CD14-positive monocyte (primary cell): ENCODE measurements at regions not wholly inside any gene's neighbourhood (a gene's known extent, or its start where the extent isn't known, plus 50 kb on each side); places are given as distances from the start of the nearest gene placed in this dataset.

Source experiments
- DNase-seq, 3 donors: peaks; one replicate each; pipeline ENCODE4 v3.0.0-alpha.2; 2011 to 2022
- H2AFZ ChIP-seq: 2 replicates; pipeline ENCODE4 v1.6.0; 2012; ENCODE audit warnings: mild to moderate bottlenecking, low read depth, low read length, inconsistent platforms; ENCODE audit not compliant: insufficient read depth, poor library complexity, severe bottlenecking
- H3K27ac ChIP-seq, 2 donors: 1 replicate in 1 of 2; 2 replicates in 1 of 2; pipeline ENCODE4 v1.5.1; 2012 to 2013; ENCODE audit warnings: low read length in 2 of 2, control low read depth in 1 of 2, inconsistent platforms in 1 of 2, low read depth in 1 of 2, mild to moderate bottlenecking in 1 of 2
- H3K27me3 ChIP-seq, 2 donors: one replicate each; pipeline versions ENCODE4 v1.6.0 to v1.6.1; 2011 to 2013; ENCODE audit warnings: low read length in 2 of 2; ENCODE audit not compliant: control insufficient read depth in 2 of 2, insufficient read depth in 2 of 2
- H3K36me3 ChIP-seq, 2 donors: replicated peaks in 1 of 2; 1 replicate in 1 of 2; 2 replicates in 1 of 2; pipeline versions ENCODE4 v1.5.1 to v1.6.1; 2012 to 2013; ENCODE audit warnings: low read length in 2 of 2, control low read depth in 1 of 2, inconsistent platforms in 1 of 2, mild to moderate bottlenecking in 1 of 2; ENCODE audit not compliant: insufficient read depth in 2 of 2, control insufficient read depth in 1 of 2
- H3K4me1 ChIP-seq, 2 donors: 1 replicate in 1 of 2; 2 replicates in 1 of 2; pipeline versions ENCODE4 v1.5.1 to v1.6.1; 2012 to 2013; ENCODE audit warnings: low read length in 2 of 2, control low read depth in 1 of 2, inconsistent platforms in 1 of 2, mild to moderate bottlenecking in 1 of 2, moderate library complexity in 1 of 2; ENCODE audit not compliant: insufficient read depth in 2 of 2, control insufficient read depth in 1 of 2
- H3K4me2 ChIP-seq: replicated peaks from 2 replicates; pipeline ENCODE3; 2012; ENCODE audit warnings: low read length, moderate library complexity, mild to moderate bottlenecking; ENCODE audit not compliant: poor library complexity, severe bottlenecking; ENCODE audit errors: extremely low read depth
- H3K4me3 ChIP-seq, 3 experiments: fragments of 200-600 bp in 1 of 3; sonication (generic) in 1 of 3; replicated peaks in 1 of 3; 1 replicate in 2 of 3; 2 replicates in 1 of 3; pipeline ENCODE4 v1.5.1; 2011 to 2013; ENCODE audit warnings: low read length in 3 of 3, mild to moderate bottlenecking in 3 of 3, control low read depth in 2 of 3, low read depth in 2 of 3, inconsistent platforms in 1 of 3, moderate library complexity in 1 of 3
- H3K79me2 ChIP-seq: 2 replicates; pipeline ENCODE4 v1.6.0; 2012; ENCODE audit warnings: mild to moderate bottlenecking, control low read depth, inconsistent platforms, low read length, moderate library complexity; ENCODE audit not compliant: insufficient read depth
- H3K9ac ChIP-seq: 2 replicates; pipeline ENCODE4 v1.6.0; 2017; ENCODE audit warnings: low read length, mild to moderate bottlenecking; ENCODE audit not compliant: insufficient read depth, poor library complexity, severe bottlenecking
- H3K9me3 ChIP-seq, 2 donors: replicated peaks in 1 of 2; 1 replicate in 1 of 2; 2 replicates in 1 of 2; pipeline versions ENCODE4 v1.5.1 to v1.6.1; 2012 to 2013; ENCODE audit warnings: low read length in 2 of 2, control low read depth in 1 of 2; ENCODE audit not compliant: control insufficient read depth in 1 of 2, insufficient read depth in 1 of 2
- H4K20me1 ChIP-seq: 2 replicates; pipeline ENCODE4 v1.6.0; 2012; ENCODE audit warnings: mild to moderate bottlenecking, low read length, control low read depth, moderate library complexity; ENCODE audit not compliant: insufficient read depth
- H3K27ac Mint-ChIP-seq, 7 donors: one replicate each; pipeline ENCODE4 v1.8.0; 2020; ENCODE audit warnings: mild to moderate bottlenecking in 7 of 7, mixed read lengths in 7 of 7, moderate library complexity in 6 of 7, inconsistent platforms in 2 of 7
- H3K27me3 Mint-ChIP-seq, 3 donors: one replicate each; pipeline ENCODE4 v1.8.0; 2021 to 2022; ENCODE audit warnings: low read depth in 3 of 3, mild to moderate bottlenecking in 3 of 3, mixed read lengths in 3 of 3, moderate library complexity in 3 of 3, inconsistent platforms in 1 of 3
- H3K36me3 Mint-ChIP-seq, 2 donors: one replicate each; pipeline ENCODE4 v1.8.0; 2020; ENCODE audit warnings: mixed read lengths in 2 of 2, inconsistent platforms in 1 of 2, mild to moderate bottlenecking in 1 of 2
- H3K4me1 Mint-ChIP-seq: one replicate; pipeline ENCODE4 v1.8.0; 2020; ENCODE audit warnings: mild to moderate bottlenecking, mixed read lengths
- H3K4me3 Mint-ChIP-seq, 2 donors: one replicate each; pipeline ENCODE4 v1.8.0; 2020; ENCODE audit warnings: mild to moderate bottlenecking in 2 of 2, mixed read lengths in 2 of 2, moderate library complexity in 1 of 2
- H3K9me3 Mint-ChIP-seq, 7 donors: one replicate each; pipeline ENCODE4 v1.8.0; 2020 to 2022; ENCODE audit warnings: mixed read lengths in 7 of 7, mild to moderate bottlenecking in 6 of 7, moderate library complexity in 6 of 7, inconsistent platforms in 2 of 7
- WGBS: methylation state at CpG from one replicate; pipeline ENCODE4 v1.1.5; 2013; ENCODE audit warnings: missing lambda C conversion rate; ENCODE audit not compliant: insufficient coverage; 5-methylcytosine and 5-hydroxymethylcytosine counted together
- intact Hi-C, 2 donors: fragments of 100-400 bp; cut with micrococcal nuclease; formaldehyde crosslinking; loops; one replicate each; pipeline versions ENCODE4 v1.15.0 to v1.15.1; 2023
- TF ChIP-seq, protein P1 (sequence below): fragments of 200-600 bp; IDR thresholded peaks from one replicate; pipeline ENCODE4 v1.8.0; 2022; ENCODE audit warnings: antibody characterized with exemption, mild to moderate bottlenecking

- Mint-ChIP-seq H3K27me3 (peaks cover 0 to 2% (median 0%) of the 10 kb centered on the region in 3 donors), H3K4me1 (no peaks in the 10 kb centered on the region), H3K9me3 (peaks cover 0 to 15% (median 12%) of the 10 kb centered on the region in 7 donors), H3K27ac (no peak overlapping the region), H3K4me3 (no peak overlapping the region), H3K36me3 (no peaks in the 10 kb centered on the region)
- intact Hi-C loops, result no loop called here
- no peak for DNase-seq
- no peaks in the 10 kb centered on the region for H3K27me3 ChIP-seq
- no peak overlapping the region for H3K27ac ChIP-seq
- H3K4me2 ChIP-seq, result no peak overlapping the region
- no peaks in the 10 kb centered on the region for H3K79me2 ChIP-seq
- H3K4me1 ChIP-seq, result no peaks in the 10 kb centered on the region
- H4K20me1 ChIP-seq, result no peaks in the 10 kb centered on the region
- H3K9ac ChIP-seq, result no peak overlapping the region
- no peak overlapping the region for H3K4me3 ChIP-seq
- H2AFZ ChIP-seq, result no peak overlapping the region
- no peaks in the 10 kb centered on the region for H3K36me3 ChIP-seq
- TF ChIP-seq, protein P1, sequence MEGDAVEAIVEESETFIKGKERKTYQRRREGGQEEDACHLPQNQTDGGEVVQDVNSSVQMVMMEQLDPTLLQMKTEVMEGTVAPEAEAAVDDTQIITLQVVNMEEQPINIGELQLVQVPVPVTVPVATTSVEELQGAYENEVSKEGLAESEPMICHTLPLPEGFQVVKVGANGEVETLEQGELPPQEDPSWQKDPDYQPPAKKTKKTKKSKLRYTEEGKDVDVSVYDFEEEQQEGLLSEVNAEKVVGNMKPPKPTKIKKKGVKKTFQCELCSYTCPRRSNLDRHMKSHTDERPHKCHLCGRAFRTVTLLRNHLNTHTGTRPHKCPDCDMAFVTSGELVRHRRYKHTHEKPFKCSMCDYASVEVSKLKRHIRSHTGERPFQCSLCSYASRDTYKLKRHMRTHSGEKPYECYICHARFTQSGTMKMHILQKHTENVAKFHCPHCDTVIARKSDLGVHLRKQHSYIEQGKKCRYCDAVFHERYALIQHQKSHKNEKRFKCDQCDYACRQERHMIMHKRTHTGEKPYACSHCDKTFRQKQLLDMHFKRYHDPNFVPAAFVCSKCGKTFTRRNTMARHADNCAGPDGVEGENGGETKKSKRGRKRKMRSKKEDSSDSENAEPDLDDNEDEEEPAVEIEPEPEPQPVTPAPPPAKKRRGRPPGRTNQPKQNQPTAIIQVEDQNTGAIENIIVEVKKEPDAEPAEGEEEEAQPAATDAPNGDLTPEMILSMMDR, result no peak
- peaks cover 7 to 17% of the 10 kb centered on the region in 2 donors for H3K9me3 ChIP-seq
Measured at GRCh38 chr2:37477921-37478320, 133.5 kb downstream of the QPCT start.

DNA sequence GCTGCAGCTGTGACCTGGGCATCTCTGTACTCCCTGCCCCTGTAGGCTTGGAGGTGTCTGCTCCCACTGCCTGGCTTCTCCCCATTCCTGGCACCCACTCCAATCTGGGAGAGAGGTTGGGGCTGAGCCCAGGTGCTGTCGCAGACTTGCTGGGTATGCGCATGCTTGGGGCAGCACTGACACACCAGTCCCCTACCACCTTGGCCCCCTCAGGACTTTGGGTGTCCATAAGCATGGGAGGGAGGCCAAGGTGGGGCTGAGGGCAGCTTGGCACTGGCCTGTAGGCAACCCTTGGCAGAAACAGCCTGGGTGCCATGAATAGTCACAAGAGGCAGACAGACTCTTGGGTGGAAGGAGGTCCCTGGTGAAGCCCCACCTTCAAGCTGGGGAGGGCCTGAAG lies 136.8 kb downstream of the QPCT start:
- no peak overlapping the region for H3K4me3 ChIP-seq

More for the DNA sequence above, 136.8 kb downstream of the QPCT start:
- no peak overlapping the region for H3K27ac ChIP-seq
- intact Hi-C loops, result no loop called here
- H3K4me2 ChIP-seq, result no peak overlapping the region
- no peak overlapping the region for H2AFZ ChIP-seq
- H3K9ac ChIP-seq, result no peak overlapping the region
- WGBS, result no CpG with 5 or more reads among the region's 2 CpGs
- H3K9me3 Mint-ChIP-seq, result peaks cover 0 to 16% (median 12%) of the 10 kb centered on the region in 7 donors
- no peak overlapping the region for H3K27ac Mint-ChIP-seq
- DNase-seq, result no peak
- no peaks in the 10 kb centered on the region for H3K4me1 ChIP-seq
- no peak overlapping the region for H3K4me3 Mint-ChIP-seq
- TF ChIP-seq, protein P1, result no peak
- no peaks in the 10 kb centered on the region for H3K4me1 Mint-ChIP-seq
- no peaks in the 10 kb centered on the region for H3K36me3 Mint-ChIP-seq
- no peaks in the 10 kb centered on the region for H3K36me3 ChIP-seq
- no peaks in the 10 kb centered on the region for H4K20me1 ChIP-seq
- H3K27me3 ChIP-seq, result no peaks in the 10 kb centered on the region
- no peaks in the 10 kb centered on the region for H3K27me3 Mint-ChIP-seq
- H3K79me2 ChIP-seq, result no peaks in the 10 kb centered on the region
- H3K9me3 ChIP-seq, result peaks cover 7 to 17% of the 10 kb centered on the region in 2 donors
